HG02970 (cell line): ENCODE measurements at regions not wholly inside any gene's neighbourhood (a gene's known extent, or its start where the extent isn't known, plus 50 kb on each side); places are given as distances from the start of the nearest gene placed in this dataset.

Experiments
- ATAC-seq: cut with Tn5 transposase; IDR thresholded peaks from one replicate; pipeline ENCODE4 v1.9.1; 2021; ENCODE audit warnings: mild to moderate bottlenecking, moderate library complexity, moderate number of reproducible peaks; ENCODE audit not compliant: unreplicated experiment, low FRiP score

GRCh38 chr18:33871363-33872025 is 293.5 kb downstream of the ASXL3 start:
- no peak for ATAC-seq

GRCh38 chr18:33870059-33870458 is 292.0 kb downstream of the ASXL3 start:
- no peak for ATAC-seq

- no peak for ATAC-seq
Measured at GRCh38 chr18:33866386-33866785, 288.4 kb downstream of the ASXL3 start.

GRCh38 chr18:33863912-33864311 is 285.9 kb downstream of the ASXL3 start:
- ATAC-seq: no peak

GRCh38 chr18:33854827-33855139 is 276.8 kb downstream of the ASXL3 start:
- no peak for ATAC-seq

GRCh38 chr18:33854086-33854826 is 276.2 kb downstream of the ASXL3 start:
- no peak for ATAC-seq

GRCh38 chr18:33853187-33853586 is 275.2 kb downstream of the ASXL3 start:
- ATAC-seq: no peak

GRCh38 chr18:33851546-33852078 is 273.6 kb downstream of the ASXL3 start:
- no peak for ATAC-seq

GRCh38 chr18:33849731-33850130 is 271.7 kb downstream of the ASXL3 start:
- ATAC-seq: no peak

GRCh38 chr18:33844232-33844631 is 266.2 kb downstream of the ASXL3 start:
- ATAC-seq: no peak

GRCh38 chr18:33841221-33841967 is 263.4 kb downstream of the ASXL3 start:
- ATAC-seq: no peak

GRCh38 chr18:33840212-33840593 is 262.2 kb downstream of the ASXL3 start:
- no peak for ATAC-seq

- ATAC-seq: no peak
Measured at GRCh38 chr18:33839452-33840211, 261.6 kb downstream of the ASXL3 start.

GRCh38 chr18:33838054-33838453 is 260.0 kb downstream of the ASXL3 start:
- ATAC-seq: no peak

- ATAC-seq: no peak
Measured at GRCh38 chr18:33837191-33837590, 259.2 kb downstream of the ASXL3 start.

GRCh38 chr18:33836564-33836963 is 258.5 kb downstream of the ASXL3 start:
- ATAC-seq: no peak

- no peak for ATAC-seq
Measured at GRCh38 chr18:33835419-33835818, 257.4 kb downstream of the ASXL3 start.

- no peak for ATAC-seq
Measured at GRCh38 chr18:33833842-33834241, 255.8 kb downstream of the ASXL3 start.

- no peak for ATAC-seq
Measured at GRCh38 chr18:33831424-33831823, 253.4 kb downstream of the ASXL3 start.

- no peak for ATAC-seq
Measured at GRCh38 chr18:33830213-33830612, 252.2 kb downstream of the ASXL3 start.

GRCh38 chr18:33828949-33829348 is 250.9 kb downstream of the ASXL3 start:
- ATAC-seq: no peak
